ENCODE measurements at regions not wholly inside any gene's neighbourhood (a gene's known extent, or its start where the extent isn't known, plus 50 kb on each side); places are given as distances from the start of the nearest gene placed in this dataset.

- TF ChIP-seq U2AF2 (optimal IDR thresholded peaks at IDR 0.05; ENCODE audit: low read depth, low read length): no peak
- no peak for TF ChIP-seq CBX2 (IDR thresholded peaks at IDR 0.05; ENCODE audit: insufficient read depth, low read length, poor library complexity, severe bottlenecking)
- TF ChIP-seq ZNF707 (CRISPR knock-in tag; conservative IDR thresholded peaks at IDR 0.05): no peak
- peak; percentile 25 for TF ChIP-seq MEIS2 (IDR thresholded peaks at IDR 0.05; ENCODE audit: partially characterized antibody)
- no peaks in the 10 kb centered on the region for H3K79me2 ChIP-seq (ENCODE audit: control insufficient read depth, insufficient read depth, low read length)
- ATAC-seq (no peak), FAIRE-seq (no peak), DNase-seq (ENCODE audit: extremely low read depth in 1 of 4, low spot score in 3 of 4) (no peak)
- no peaks in the 10 kb centered on the region for H3K9me1 ChIP-seq (ENCODE audit: control insufficient read depth, insufficient read depth, low read length)
- H3K27me3 ChIP-seq (ENCODE audit: control insufficient read depth in 2 of 2, insufficient read depth in 2 of 2, low read length in 2 of 2): no peaks in the 10 kb centered on the region; a peak in 1 of 5 replicates
- no peaks in the 10 kb centered on the region for H4K20me1 ChIP-seq (replicated peaks; ENCODE audit: control insufficient read depth, insufficient read depth, low read length)
- no peaks in the 10 kb centered on the region for H3K9me3 ChIP-seq (replicated peaks; ENCODE audit: control insufficient read depth, insufficient read depth, low read depth, low read length)
- H3K4me1 ChIP-seq (replicated peaks in 1 of 2; ENCODE audit: control insufficient read depth in 2 of 2, insufficient read depth in 2 of 2, low read length in 2 of 2): no peaks in the 10 kb centered on the region
- H3K4me3 ChIP-seq: no peak overlapping the region
- H3K27ac ChIP-seq (ENCODE audit: extremely low read depth, low read depth, low read length): no peak overlapping the region
- BruUV-seq (replicated peaks): no TSS peak
- POLR2A ChIA-PET: no interaction called here
- 7% methylated on average over 8 of the region's 8 CpGs for WGBS (ENCODE audit: insufficient coverage, low coverage, missing lambda C conversion rate)
- intact Hi-C loops (cut with micrococcal nuclease) (no loop called here), in situ Hi-C loops (cut with MboI) (no loop called here)
- H3K36me3 ChIP-seq (ENCODE audit: control insufficient read depth, insufficient read depth, low read length): no peaks in the 10 kb centered on the region
- no peak overlapping the region; the same call in 1 of the 2 replicates for H3K4me2 ChIP-seq (ENCODE audit: insufficient read depth, low read length)
- CTCF ChIA-PET (ENCODE audit: low intra/inter-chr PET ratio): no interaction called here
- H3K9ac ChIP-seq (ENCODE audit: insufficient read depth in 1 of 2, low read depth in 2 of 2, low read length in 2 of 2): no peak overlapping the region
- H2AFZ ChIP-seq (ENCODE audit: low read depth, low read length): no peak overlapping the region
Measured at GRCh38 chr13:48852911-48853727, 122.6 kb upstream of the FNDC3A start.

- FAIRE-seq (no peak), ATAC-seq (no peak), DNase-seq (ENCODE audit: extremely low read depth in 1 of 4, low spot score in 3 of 4) (no peak)
- Histone ChIP-seq H3K4me1 (replicated peaks in 1 of 2; ENCODE audit: control insufficient read depth in 2 of 2, insufficient read depth in 2 of 2, low read length in 2 of 2) (no peaks in the 10 kb centered on the region; a peak in 1 of 5 replicates), H3K36me3 (ENCODE audit: control insufficient read depth, insufficient read depth, low read length) (no peaks in the 10 kb centered on the region), H3K4me3 (no peak overlapping the region), H3K79me2 (ENCODE audit: control insufficient read depth, insufficient read depth, low read length) (no peaks in the 10 kb centered on the region), H2AFZ (ENCODE audit: low read depth, low read length) (no peak overlapping the region), H4K20me1 (replicated peaks; ENCODE audit: control insufficient read depth, insufficient read depth, low read length) (no peaks in the 10 kb centered on the region), H3K9me3 (replicated peaks; ENCODE audit: control insufficient read depth, insufficient read depth, low read depth, low read length) (no peaks in the 10 kb centered on the region), H3K9ac (ENCODE audit: insufficient read depth in 1 of 2, low read depth in 2 of 2, low read length in 2 of 2) (no peak overlapping the region), H3K9me1 (ENCODE audit: control insufficient read depth, insufficient read depth, low read length) (no peaks in the 10 kb centered on the region), H3K27ac (ENCODE audit: extremely low read depth, low read depth, low read length) (no peak overlapping the region), H3K27me3 (ENCODE audit: control insufficient read depth in 2 of 2, insufficient read depth in 2 of 2, low read length in 2 of 2) (no peaks in the 10 kb centered on the region; a peak in 1 of 5 replicates), H3K4me2 (ENCODE audit: insufficient read depth, low read length) (no peak overlapping the region; the same call in 1 of the 2 replicates)
- intact Hi-C loops (cut with micrococcal nuclease): no loop called here
- in situ Hi-C loops (cut with MboI): no loop called here
- ChIA-PET POLR2A (no interaction called here), CTCF (ENCODE audit: low intra/inter-chr PET ratio) (no interaction called here)
- no TSS peak for BruUV-seq (replicated peaks)
- 4% methylated on average over 5 of the region's 5 CpGs for WGBS (ENCODE audit: insufficient coverage, low coverage, missing lambda C conversion rate)
- TF ChIP-seq CREM (IDR thresholded peaks at IDR 0.05; ENCODE audit: low read depth) (no peak), BDP1 (IDR thresholded peaks at IDR 0.05; ENCODE audit: insufficient read depth, insufficient read length) (no peak), CEBPG (CRISPR knock-in tag; IDR thresholded peaks at IDR 0.05) (no peak), CEBPG (tag; conservative IDR thresholded peaks at IDR 0.05 in 1 of 2, IDR thresholded peaks at IDR 0.05 in 1 of 2) (0 out of 4 replicates have a peak, but pooled peaks of 1 of the 2 experiments have one; percentile 25), ZNF57 (CRISPR knock-in tag; IDR thresholded peaks at IDR 0.05) (no peak), ID3 (CRISPR knock-in tag; IDR thresholded peaks at IDR 0.05) (no peak), ID3 (tag; IDR thresholded peaks at IDR 0.05) (0 out of 2 replicates have a peak, but pooled peaks have one; percentile 40), SRSF3 (IDR thresholded peaks at IDR 0.05; ENCODE audit: insufficient read depth, low read length) (no peak), PPARD (CRISPR knock-in tag; IDR thresholded peaks at IDR 0.05) (no peak)
Measured at GRCh38 chr13:48853728-48854102, 122.0 kb upstream of the FNDC3A start.

Measured in K562 (cell line).